ENCODE measurements at regions not wholly inside any gene's neighbourhood (a gene's known extent, or its start where the extent isn't known, plus 50 kb on each side); places are given as distances from the start of the nearest gene placed in this dataset.
"Not testable (repeated sequence)": the region's sequence is repeated elsewhere in the genome, so short reads cannot be mapped to it uniquely, and the experiment has no call there.

GRCh38 chr5:113713051-113713450, 199.6 kb downstream of the YTHDC2 start:
- H3K27me3 ChIP-seq (ENCODE audit: insufficient read depth): no peaks in the 10 kb centered on the region
- Mint-ChIP-seq H3K27me3 (ENCODE audit: insufficient read depth, low read depth, poor library complexity) (no peaks in the 10 kb centered on the region), H3K4me1 (no peaks in the 10 kb centered on the region), H3K4me3 (no peak overlapping the region), H3K36me3 (ENCODE audit: low read depth) (peaks cover 29% of the 10 kb centered on the region), H3K27ac (no peak overlapping the region), H3K9me3 (peaks cover 55% of the 10 kb centered on the region)
- no peak overlapping the region for H3K4me3 ChIP-seq
- no peaks in the 10 kb centered on the region for H3F3A ChIP-seq (replicated peaks; ENCODE audit: low read depth)
- H4K20me1 ChIP-seq (replicated peaks; ENCODE audit: insufficient read depth): no peaks in the 10 kb centered on the region
- no peaks in the 10 kb centered on the region for H3K36me3 ChIP-seq (ENCODE audit: insufficient read depth)
- TF ChIP-seq ETS1 (IDR thresholded peaks at IDR 0.05) (no peak), JUNB (IDR thresholded peaks at IDR 0.05; ENCODE audit: unreplicated experiment) (no peak), ZNF331 (CRISPR knock-in tag; IDR thresholded peaks at IDR 0.05; ENCODE audit: low read depth) (no peak), EZH2 (IDR thresholded peaks at IDR 0.05; ENCODE audit: low read depth, unreplicated experiment) (no peak), NANOG (IDR thresholded peaks at IDR 0.05; ENCODE audit: borderline replicate concordance) (no peak), CTCF (conservative IDR thresholded peaks at IDR 0.05; ENCODE audit: low read depth in 2 of 2) (no peak), ZNF462 (CRISPR knock-in tag; IDR thresholded peaks at IDR 0.05) (no peak)
- no peak overlapping the region for H2AFZ ChIP-seq
- DNase-seq (ENCODE audit: low spot score): no peak
- no peaks in the 10 kb centered on the region for H3K79me2 ChIP-seq (replicated peaks; ENCODE audit: insufficient read depth)
- no peaks in the 10 kb centered on the region for H3K4me1 ChIP-seq (ENCODE audit: insufficient read depth)
- H3K9me2 ChIP-seq (ENCODE audit: insufficient read depth): 0 out of 2 replicates have a peak, but pooled peaks cover 3% of the 10 kb centered on the region
- H3K27ac ChIP-seq (ENCODE audit: low read depth): no peak overlapping the region
- no peak for ATAC-seq
- no peak overlapping the region for H3K4me2 ChIP-seq

GRCh38 chr5:113715921-113716320, 202.4 kb downstream of the YTHDC2 start:
- not testable (repeated sequence) for H3K27me3 ChIP-seq (ENCODE audit: insufficient read depth); H3K4me2 ChIP-seq; ATAC-seq; H3K36me3 ChIP-seq (ENCODE audit: insufficient read depth); H3K4me1 Mint-ChIP-seq; H3K79me2 ChIP-seq (replicated peaks; ENCODE audit: insufficient read depth); H3K27ac ChIP-seq (ENCODE audit: low read depth); H4K20me1 ChIP-seq (replicated peaks; ENCODE audit: insufficient read depth); DNase-seq (ENCODE audit: low spot score); H3K4me3 ChIP-seq; H3K27ac Mint-ChIP-seq; H3K9me2 ChIP-seq (ENCODE audit: insufficient read depth); H3F3A ChIP-seq (replicated peaks; ENCODE audit: low read depth); H3K4me3 Mint-ChIP-seq; H3K27me3 Mint-ChIP-seq (ENCODE audit: insufficient read depth, low read depth, poor library complexity); H3K4me1 ChIP-seq (ENCODE audit: insufficient read depth); H2AFZ ChIP-seq
- Mint-ChIP-seq H3K36me3 (ENCODE audit: low read depth) (peaks cover 29% of the 10 kb centered on the region), H3K9me3 (peaks cover 55% of the 10 kb centered on the region)
